HepG2 (cell line): ENCODE measurements at regions not wholly inside any gene's neighbourhood (a gene's known extent, or its start where the extent isn't known, plus 50 kb on each side); places are given as distances from the start of the nearest gene placed in this dataset.

ENCODE experiments used
- ATAC-seq: fragments of 200-7000 bp; cut with Tn5 transposase; 3 replicates; pipeline ENCODE4 v1.9.1; 2020; ENCODE audit warnings: mild to moderate bottlenecking, moderate library complexity
- BruUV-seq: library from RNA; stranded (reverse); fragments of 400-500 nt; replicated peaks from 2 replicates; lab custom pipeline; 2021; lab: Mats Ljungman, UMichigan
- CTCF ChIA-PET: fragments of 300-600 bp; formaldehyde crosslinking; extraction: SDS; loops from one replicate; lab custom pipeline; 2021; ENCODE audit warnings: low total read pairs, inconsistent platforms, low intra/inter-chr PET ratio; lab: Yijun Ruan, JAX
- POLR2A ChIA-PET: fragments of 350-600 bp; sonication (Branson Sonifier 250); formaldehyde crosslinking; loops from one replicate; lab custom pipeline; 2020; ENCODE audit warnings: antibody characterized with exemption, inconsistent platforms; lab: Yijun Ruan, JAX
- DNase-seq: peaks from one replicate; pipeline ENCODE4 v3.0.0-alpha.2; 2015; ENCODE audit warnings: low spot score
- FAIRE-seq: peaks from 3 replicates; lab custom pipeline; 2011; peaks lifted over from hg19 to GRCh38; lab: Jason Lieb, UNC
- H2AFZ ChIP-seq: one replicate; pipeline ENCODE4 v1.6.1; 2011; ENCODE audit warnings: low read length, inconsistent platforms
- H3K27ac ChIP-seq: fragments of 300-600 bp; 3 replicates; pipeline ENCODE4 v1.8.0; 2011; ENCODE audit warnings: mixed run types, mild to moderate bottlenecking, mixed read lengths, low read length, inconsistent platforms; ENCODE audit not compliant: insufficient read depth; ENCODE audit errors: extremely low read length
- H3K27me3 ChIP-seq, 2 experiments: fragments of 200-600 bp in 1 of 2; 2 replicates in 1 of 2; 3 replicates in 1 of 2; pipeline versions ENCODE4 v1.6.0 to v1.8.0; 2011; ENCODE audit warnings: low read length in 2 of 2, mild to moderate bottlenecking in 2 of 2, moderate library complexity in 2 of 2, inconsistent platforms in 1 of 2; ENCODE audit not compliant: insufficient read depth in 2 of 2, control insufficient read depth in 1 of 2
- H3K36me3 ChIP-seq, 2 experiments: fragments of 200-600 bp in 1 of 2; replicated peaks in 1 of 2; 2 replicates in 1 of 2; 3 replicates in 1 of 2; pipeline versions ENCODE4 v1.5.1 to v1.8.0; 2011; ENCODE audit warnings: low read length in 2 of 2, inconsistent platforms in 1 of 2; ENCODE audit not compliant: insufficient read depth in 2 of 2, control insufficient read depth in 1 of 2
- H3K4me1 ChIP-seq: 2 replicates; pipeline ENCODE4 v1.5.1; 2012; ENCODE audit warnings: low read length, inconsistent platforms; ENCODE audit not compliant: insufficient read depth
- H3K4me2 ChIP-seq: 2 replicates; pipeline ENCODE4 v1.6.0; 2011; ENCODE audit warnings: low read depth, low read length, inconsistent platforms
- H3K4me3 ChIP-seq, 3 experiments: fragments of 200-600 bp in 1 of 3; sonication (generic), shearing (Covaris generic) in 1 of 3; replicated peaks in 1 of 3; 2 replicates each; pipeline ENCODE4 v1.5.1; 2011 to 2016; ENCODE audit warnings: low read length in 3 of 3, inconsistent platforms in 2 of 3, low read depth in 2 of 3, mild to moderate bottlenecking in 2 of 3, control low read depth in 1 of 3, mixed read lengths in 1 of 3; ENCODE audit not compliant: insufficient read depth in 1 of 3
- H3K79me2 ChIP-seq: one replicate; pipeline ENCODE4 v1.6.1; 2011; ENCODE audit warnings: low read length, inconsistent platforms; ENCODE audit not compliant: insufficient read depth
- H3K9ac ChIP-seq: 2 replicates; pipeline ENCODE4 v1.6.0; 2011; ENCODE audit warnings: mild to moderate bottlenecking, low read depth, low read length, inconsistent platforms; ENCODE audit not compliant: insufficient read depth
- H3K9me3 ChIP-seq: 2 replicates; pipeline ENCODE4 v1.5.1; 2012; ENCODE audit warnings: mild to moderate bottlenecking, low read length
- H4K20me1 ChIP-seq: 2 replicates; pipeline ENCODE4 v1.6.0; 2011; ENCODE audit warnings: inconsistent platforms, mild to moderate bottlenecking, low read length, moderate library complexity; ENCODE audit not compliant: insufficient read depth
- ATF2 ChIP-seq: sonication (generic); formaldehyde crosslinking; IDR thresholded peaks from 2 replicates; pipeline ENCODE4 v1.4.0; 2020; ENCODE audit warnings: missing genetic modification reagents
- CAMTA2 ChIP-seq: sonication (generic); formaldehyde crosslinking; IDR thresholded peaks from 2 replicates; pipeline ENCODE4 v1.4.0; 2020; ENCODE audit warnings: mild to moderate bottlenecking, missing genetic modification reagents, borderline replicate concordance
- EEA1 ChIP-seq: sonication (generic); formaldehyde crosslinking; IDR thresholded peaks from 2 replicates; pipeline ENCODE4 v1.5.1; 2020; ENCODE audit warnings: mild to moderate bottlenecking, missing genetic modification reagents, borderline replicate concordance
- GABPA ChIP-seq, 2 experiments: IDR thresholded peaks; 2 replicates each; pipeline ENCODE4 v1.6.1; 2011 to 2016; ENCODE audit warnings: low read depth in 2 of 2, low read length in 1 of 2, missing biosample characterization in 1 of 2, missing genetic modification characterization in 1 of 2
- NFKB2 ChIP-seq: sonication (generic); formaldehyde crosslinking; IDR thresholded peaks from 2 replicates; pipeline ENCODE4 v1.4.0; 2020; ENCODE audit warnings: missing genetic modification reagents, borderline replicate concordance
- SALL1 ChIP-seq: sonication (generic); formaldehyde crosslinking; IDR thresholded peaks from 2 replicates; pipeline ENCODE4 v1.8.0; 2022; ENCODE audit warnings: mild to moderate bottlenecking, missing genetic modification reagents
- TFDP2 ChIP-seq: sonication (generic); formaldehyde crosslinking; IDR thresholded peaks from 2 replicates; pipeline ENCODE4 v1.4.0; 2020; ENCODE audit warnings: missing genetic modification reagents
- XBP1 ChIP-seq: sonication (generic); formaldehyde crosslinking; IDR thresholded peaks from 2 replicates; pipeline ENCODE4 v1.5.0; 2020; ENCODE audit warnings: missing genetic modification reagents
- ZNF333 ChIP-seq: sonication (generic); formaldehyde crosslinking; IDR thresholded peaks from 2 replicates; pipeline ENCODE4 v1.4.0; 2020; ENCODE audit warnings: mild to moderate bottlenecking, missing genetic modification reagents, borderline replicate concordance
- ZSCAN12 ChIP-seq: sonication (generic); formaldehyde crosslinking; IDR thresholded peaks from 2 replicates; pipeline ENCODE4 v1.9.0; 2021; ENCODE audit warnings: mild to moderate bottlenecking, missing genetic modification reagents
- WGBS: methylation state at CpG from one replicate; pipeline ENCODE4 v1.1.6; 2017; ENCODE audit warnings: low lambda C conversion rate; 5-methylcytosine and 5-hydroxymethylcytosine counted together
- in situ Hi-C: cut with HindIII; loops from 2 replicates; pipeline ENCODE4 v1.10.0; 2017; ENCODE audit warnings: low pct_unique_long_range_greater_than_20kb; ENCODE audit not compliant: extremely low pct_ligation_motif_present
- intact Hi-C: fragments of 100-400 bp; cut with micrococcal nuclease; formaldehyde crosslinking; loops from one replicate; pipeline ENCODE4 v1.10.0; 2022; ENCODE audit not compliant: unreplicated experiment

GRCh38 chr4:100254237-100254636 lies 64.0 kb upstream of the DDIT4L start:
- no peak for FAIRE-seq
- CTCF ChIA-PET: no interaction called here

GRCh38 chr4:100248476-100248875 lies 58.2 kb upstream of the DDIT4L start:
- 0% methylated on average over 3 of the region's 3 CpGs for WGBS

More at GRCh38 chr4:100254237-100254636, 64.0 kb upstream of the DDIT4L start:
- no peak overlapping the region for H3K9ac ChIP-seq
- intact Hi-C loops (no loop called here), in situ Hi-C loops (no loop called here)
- no peaks in the 10 kb centered on the region for H3K4me1 ChIP-seq
- no peaks in the 10 kb centered on the region for H4K20me1 ChIP-seq
- no peaks in the 10 kb centered on the region for H3K79me2 ChIP-seq
- no peak overlapping the region for H2AFZ ChIP-seq
- no peaks in the 10 kb centered on the region; the same call in 1 of the 2 replicates for H3K9me3 ChIP-seq
- no peak overlapping the region for H3K27ac ChIP-seq
- TF ChIP-seq NFKB2 (CRISPR knock-in tag): no peak
- H3K4me3 ChIP-seq: no peak overlapping the region
- WGBS: 0% methylated on average over 1 of the region's 1 CpG
- POLR2A ChIA-PET: no interaction called here
- H3K36me3 ChIP-seq: no peaks in the 10 kb centered on the region
- BruUV-seq: no TSS peak
- DNase-seq: no peak
- ATAC-seq: no peak
- no peaks in the 10 kb centered on the region for H3K27me3 ChIP-seq
- H3K4me2 ChIP-seq: no peak overlapping the region

More at GRCh38 chr4:100248476-100248875, 58.2 kb upstream of the DDIT4L start:
- DNase-seq: no peak
- FAIRE-seq: no peak
- ATAC-seq: no peak
- no TSS peak for BruUV-seq
- in situ Hi-C loops: no loop called here
- Histone ChIP-seq H3K9me3 (no peaks in the 10 kb centered on the region; the same call in 1 of the 2 replicates), H3K4me1 (no peaks in the 10 kb centered on the region), H4K20me1 (no peaks in the 10 kb centered on the region), H3K79me2 (no peaks in the 10 kb centered on the region), H3K9ac (no peak overlapping the region)
- ChIA-PET POLR2A (no interaction called here), CTCF (no interaction called here)
- TF ChIP-seq CAMTA2 (no peak), ATF2 (CRISPR knock-in tag) (no peak), TFDP2 (CRISPR knock-in tag) (no peak), ZSCAN12 (CRISPR knock-in tag) (no peak), ZNF333 (no peak), GABPA (IDR thresholded peaks at IDR 0.05; ENCODE audit: low read depth, low read length) (no peak), GABPA (CRISPR knock-in tag; IDR thresholded peaks at IDR 0.05; ENCODE audit: low read depth) (no peak), SALL1 (CRISPR knock-in tag) (no peak), EEA1 (CRISPR knock-in tag) (no peak), XBP1 (no peak)
- TF ChIP-seq, all 625 proteins: peak for 0
- Histone ChIP-seq H3K27me3 (no peaks in the 10 kb centered on the region), H3K36me3 (no peaks in the 10 kb centered on the region), H3K27ac (no peak overlapping the region), H2AFZ (no peak overlapping the region), H3K4me3 (no peak overlapping the region), H3K4me2 (no peak overlapping the region)
- intact Hi-C loops: no loop called here
